ENCODE measurements at regions not wholly inside any gene's neighbourhood (a gene's known extent, or its start where the extent isn't known, plus 50 kb on each side); places are given as distances from the start of the nearest gene placed in this dataset.

GRCh38 chr7:109660401-109660800 is 1090.7 kb downstream of the DNAJB9 start:
- TF ChIP-seq CTCF (IDR thresholded peaks at IDR 0.05; ENCODE audit: low read depth, low read length, poor library complexity, severe bottlenecking) = no peak
- no peak for TF ChIP-seq EZH2phosphoT487 (IDR thresholded peaks at IDR 0.05; ENCODE audit: borderline replicate concordance, low read length)
